ENCODE measurements at regions not wholly inside any gene's neighbourhood (a gene's known extent, or its start where the extent isn't known, plus 50 kb on each side); places are given as distances from the start of the nearest gene placed in this dataset.

DNA sequence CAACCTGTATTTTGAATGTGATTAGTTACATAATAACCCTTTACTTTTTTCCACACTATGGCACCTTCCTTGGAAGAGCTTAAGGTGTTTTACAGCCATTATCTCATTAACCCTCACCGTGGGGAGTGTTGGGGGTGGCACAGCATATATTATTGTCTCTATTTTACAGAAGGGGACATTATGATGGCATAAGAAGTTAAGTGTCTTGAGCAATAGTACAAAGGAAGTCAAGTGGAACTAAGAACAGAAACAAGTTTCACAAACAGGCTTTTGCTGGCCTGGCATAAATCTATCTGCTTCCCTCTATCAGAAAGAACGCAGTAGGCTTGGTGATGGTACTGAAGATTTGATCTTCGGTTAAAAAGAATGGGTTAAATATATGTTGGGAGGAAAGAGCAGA lies 169.7 kb upstream of the OTX2 start:
- Histone ChIP-seq H3K36me3 (no peaks in the 10 kb centered on the region), H3K4me1 (ENCODE audit: control insufficient read depth in 1 of 2, insufficient read depth in 1 of 2, low read depth in 1 of 2, low read length in 1 of 2) (no peaks in the 10 kb centered on the region), H3K27ac (no peak overlapping the region), H3K27me3 (no peaks in the 10 kb centered on the region), H3K9me3 (no peaks in the 10 kb centered on the region), H3K4me3 (ENCODE audit: low read depth in 1 of 2, low read length in 1 of 2) (no peak overlapping the region)
- TF ChIP-seq CTCF (IDR thresholded peaks at IDR 0.05) = no peak

DNA sequence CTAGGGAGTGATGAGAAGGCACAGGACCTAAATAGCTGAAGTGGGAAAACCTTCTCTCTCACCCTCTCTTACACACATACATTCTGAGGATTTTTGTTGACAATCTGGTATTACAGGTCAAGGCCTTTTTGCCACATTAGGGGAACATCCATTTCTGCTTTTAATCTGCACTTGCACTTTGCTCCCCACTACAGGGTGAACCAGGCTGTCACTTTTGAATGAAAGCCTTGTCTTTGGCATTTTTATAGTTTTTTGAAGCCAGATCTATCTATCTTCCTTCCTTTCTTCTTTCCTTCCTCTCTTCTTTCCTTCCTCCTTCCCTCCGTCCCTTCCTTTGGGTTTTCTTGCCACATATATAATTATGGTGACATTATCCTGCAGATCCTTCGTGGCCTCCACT lies 165.9 kb upstream of the OTX2 start:
- Histone ChIP-seq H3K4me1 (ENCODE audit: control insufficient read depth in 1 of 2, insufficient read depth in 1 of 2, low read depth in 1 of 2, low read length in 1 of 2) (no peaks in the 10 kb centered on the region), H3K36me3 (no peaks in the 10 kb centered on the region), H3K4me3 (ENCODE audit: low read depth in 1 of 2, low read length in 1 of 2) (no peak overlapping the region), H3K27me3 (no peaks in the 10 kb centered on the region), H3K9me3 (no peaks in the 10 kb centered on the region), H3K27ac (no peak overlapping the region)
- no peak for TF ChIP-seq CTCF (IDR thresholded peaks at IDR 0.05)

DNA sequence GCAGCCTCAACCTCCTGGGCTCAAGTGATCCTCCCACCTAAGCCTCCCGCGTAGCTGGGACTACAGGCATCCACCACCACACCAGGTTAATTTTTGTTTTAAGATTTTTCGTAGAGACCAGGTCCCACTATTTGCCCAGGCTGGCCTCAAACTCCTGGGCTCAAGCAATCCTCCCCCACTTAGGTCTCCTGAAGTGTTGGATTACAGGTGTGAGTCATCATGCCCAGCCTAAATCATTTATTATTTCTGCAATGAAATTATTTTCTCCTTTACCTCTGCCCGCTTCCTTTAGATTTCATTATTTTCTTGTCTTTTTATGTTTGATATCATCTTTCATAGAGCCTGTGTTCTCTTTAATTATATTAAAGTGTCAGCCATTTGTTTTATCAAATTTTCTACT lies 165.2 kb upstream of the OTX2 start:
- Histone ChIP-seq H3K36me3 (no peaks in the 10 kb centered on the region), H3K27me3 (no peaks in the 10 kb centered on the region), H3K4me3 (ENCODE audit: low read depth in 1 of 2, low read length in 1 of 2) (no peak overlapping the region), H3K9me3 (no peaks in the 10 kb centered on the region), H3K4me1 (ENCODE audit: control insufficient read depth in 1 of 2, insufficient read depth in 1 of 2, low read depth in 1 of 2, low read length in 1 of 2) (no peaks in the 10 kb centered on the region), H3K27ac (no peak overlapping the region)
- TF ChIP-seq CTCF (IDR thresholded peaks at IDR 0.05) = no peak

- no peak overlapping the region for H3K4me3 ChIP-seq (ENCODE audit: low read depth in 1 of 2, low read length in 1 of 2)
- no peaks in the 10 kb centered on the region for H3K4me1 ChIP-seq (ENCODE audit: control insufficient read depth in 1 of 2, insufficient read depth in 1 of 2, low read depth in 1 of 2, low read length in 1 of 2)
- H3K9me3 ChIP-seq = no peaks in the 10 kb centered on the region
- no peaks in the 10 kb centered on the region for H3K27me3 ChIP-seq
- no peak overlapping the region for H3K27ac ChIP-seq
- no peak for TF ChIP-seq CTCF (IDR thresholded peaks at IDR 0.05)
- H3K36me3 ChIP-seq = no peaks in the 10 kb centered on the region
Measured at GRCh38 chr14:56972948-56973347, 162.7 kb upstream of the OTX2 start.

DNA sequence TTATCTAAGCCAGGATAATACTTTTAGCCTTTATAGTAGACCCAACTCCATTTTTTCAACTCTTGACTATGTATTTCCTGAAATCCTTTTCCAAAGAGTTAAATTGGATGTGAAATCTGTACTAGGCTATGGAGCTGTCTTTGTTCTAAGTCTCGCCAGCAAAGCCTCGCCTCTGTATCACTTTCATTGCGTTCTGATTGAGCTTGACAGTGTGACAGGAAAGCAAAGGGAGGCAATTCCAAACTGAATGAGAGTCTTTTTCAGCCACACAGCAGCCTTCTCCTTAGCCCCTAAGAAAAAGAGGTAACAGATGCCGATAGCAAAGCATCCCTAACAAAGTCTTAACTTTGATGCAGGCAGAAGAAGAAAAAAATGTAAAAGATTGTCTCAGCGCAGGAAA lies 154.6 kb upstream of the OTX2 start:
- no peak overlapping the region for H3K4me3 ChIP-seq (ENCODE audit: low read depth in 1 of 2, low read length in 1 of 2)
- TF ChIP-seq CTCF (IDR thresholded peaks at IDR 0.05) = no peak
- no peaks in the 10 kb centered on the region for H3K36me3 ChIP-seq
- H3K27ac ChIP-seq = no peak overlapping the region
- no peaks in the 10 kb centered on the region for H3K9me3 ChIP-seq
- H3K4me1 ChIP-seq (ENCODE audit: control insufficient read depth in 1 of 2, insufficient read depth in 1 of 2, low read depth in 1 of 2, low read length in 1 of 2) = no peaks in the 10 kb centered on the region
- H3K27me3 ChIP-seq = no peaks in the 10 kb centered on the region

DNA sequence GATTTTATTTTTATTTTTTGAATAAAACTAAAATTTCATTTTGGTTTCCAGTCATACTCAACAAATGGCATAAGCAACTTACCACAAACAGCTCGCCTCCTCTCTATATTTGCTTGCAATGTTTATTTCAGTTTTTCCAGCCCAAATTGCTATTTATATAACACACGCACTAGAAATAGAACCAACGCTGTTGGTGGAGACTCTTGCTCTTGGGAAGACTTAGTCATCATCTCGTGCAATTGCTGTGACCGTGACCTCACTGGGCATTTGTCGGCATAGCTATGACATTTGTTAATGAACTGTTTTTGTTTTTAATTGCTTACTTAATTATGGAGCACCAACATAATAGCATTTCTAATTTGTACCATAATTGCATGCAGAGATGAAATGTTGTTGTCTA lies 153.1 kb upstream of the OTX2 start:
- Histone ChIP-seq H3K27me3 (no peaks in the 10 kb centered on the region), H3K4me1 (ENCODE audit: control insufficient read depth in 1 of 2, insufficient read depth in 1 of 2, low read depth in 1 of 2, low read length in 1 of 2) (no peaks in the 10 kb centered on the region), H3K4me3 (ENCODE audit: low read depth in 1 of 2, low read length in 1 of 2) (no peak overlapping the region), H3K27ac (no peak overlapping the region), H3K36me3 (no peaks in the 10 kb centered on the region), H3K9me3 (no peaks in the 10 kb centered on the region)
- no peak for TF ChIP-seq CTCF (IDR thresholded peaks at IDR 0.05)

All from neutrophil (primary cell).